ENCODE measurements at regions not wholly inside any gene's neighbourhood (a gene's known extent, or its start where the extent isn't known, plus 50 kb on each side); places are given as distances from the start of the nearest gene placed in this dataset.

DNA sequence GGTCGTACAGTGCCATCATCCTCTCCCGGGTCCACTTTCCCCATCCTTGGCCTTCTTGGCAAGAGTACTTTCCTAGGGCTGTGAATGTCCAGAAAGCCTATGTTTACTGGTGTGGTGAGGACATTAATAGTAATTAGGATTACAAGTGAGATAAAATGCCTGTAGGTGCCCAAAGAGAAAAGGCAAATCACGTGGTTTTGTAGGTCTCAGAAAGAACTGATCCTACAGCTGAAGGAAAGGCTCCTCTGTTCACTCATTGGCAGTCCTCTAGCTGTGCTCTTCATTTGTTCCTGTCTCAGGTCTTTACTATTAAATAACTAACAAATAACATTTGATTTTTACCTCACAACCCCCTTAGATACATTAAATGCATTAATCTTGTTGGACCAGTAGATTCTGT, 220.1 kb upstream of the CBLB start:
- TF ChIP-seq, protein P1, sequence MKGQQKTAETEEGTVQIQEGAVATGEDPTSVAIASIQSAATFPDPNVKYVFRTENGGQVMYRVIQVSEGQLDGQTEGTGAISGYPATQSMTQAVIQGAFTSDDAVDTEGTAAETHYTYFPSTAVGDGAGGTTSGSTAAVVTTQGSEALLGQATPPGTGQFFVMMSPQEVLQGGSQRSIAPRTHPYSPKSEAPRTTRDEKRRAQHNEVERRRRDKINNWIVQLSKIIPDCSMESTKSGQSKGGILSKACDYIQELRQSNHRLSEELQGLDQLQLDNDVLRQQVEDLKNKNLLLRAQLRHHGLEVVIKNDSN (IDR thresholded peaks at IDR 0.05; ENCODE audit: borderline replicate concordance, low read depth): no peak
- no peak for TF ChIP-seq POLR2AphosphoS5 (IDR thresholded peaks at IDR 0.05; ENCODE audit: low read depth, low read length)
- TF ChIP-seq MEF2A (IDR thresholded peaks at IDR 0.05; ENCODE audit: borderline replicate concordance, low read depth): no peak
- TF ChIP-seq, protein P2, sequence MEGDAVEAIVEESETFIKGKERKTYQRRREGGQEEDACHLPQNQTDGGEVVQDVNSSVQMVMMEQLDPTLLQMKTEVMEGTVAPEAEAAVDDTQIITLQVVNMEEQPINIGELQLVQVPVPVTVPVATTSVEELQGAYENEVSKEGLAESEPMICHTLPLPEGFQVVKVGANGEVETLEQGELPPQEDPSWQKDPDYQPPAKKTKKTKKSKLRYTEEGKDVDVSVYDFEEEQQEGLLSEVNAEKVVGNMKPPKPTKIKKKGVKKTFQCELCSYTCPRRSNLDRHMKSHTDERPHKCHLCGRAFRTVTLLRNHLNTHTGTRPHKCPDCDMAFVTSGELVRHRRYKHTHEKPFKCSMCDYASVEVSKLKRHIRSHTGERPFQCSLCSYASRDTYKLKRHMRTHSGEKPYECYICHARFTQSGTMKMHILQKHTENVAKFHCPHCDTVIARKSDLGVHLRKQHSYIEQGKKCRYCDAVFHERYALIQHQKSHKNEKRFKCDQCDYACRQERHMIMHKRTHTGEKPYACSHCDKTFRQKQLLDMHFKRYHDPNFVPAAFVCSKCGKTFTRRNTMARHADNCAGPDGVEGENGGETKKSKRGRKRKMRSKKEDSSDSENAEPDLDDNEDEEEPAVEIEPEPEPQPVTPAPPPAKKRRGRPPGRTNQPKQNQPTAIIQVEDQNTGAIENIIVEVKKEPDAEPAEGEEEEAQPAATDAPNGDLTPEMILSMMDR (IDR thresholded peaks at IDR 0.05): no peak
- TF ChIP-seq GATA2 (CRISPR knock-in tag; IDR thresholded peaks at IDR 0.05): no peak
- no peak for TF ChIP-seq JUND (IDR thresholded peaks at IDR 0.05)
- TF ChIP-seq, protein P3, sequence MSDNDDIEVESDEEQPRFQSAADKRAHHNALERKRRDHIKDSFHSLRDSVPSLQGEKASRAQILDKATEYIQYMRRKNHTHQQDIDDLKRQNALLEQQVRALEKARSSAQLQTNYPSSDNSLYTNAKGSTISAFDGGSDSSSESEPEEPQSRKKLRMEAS (IDR thresholded peaks at IDR 0.05; ENCODE audit: low read depth): no peak
- TF ChIP-seq, protein P4, sequence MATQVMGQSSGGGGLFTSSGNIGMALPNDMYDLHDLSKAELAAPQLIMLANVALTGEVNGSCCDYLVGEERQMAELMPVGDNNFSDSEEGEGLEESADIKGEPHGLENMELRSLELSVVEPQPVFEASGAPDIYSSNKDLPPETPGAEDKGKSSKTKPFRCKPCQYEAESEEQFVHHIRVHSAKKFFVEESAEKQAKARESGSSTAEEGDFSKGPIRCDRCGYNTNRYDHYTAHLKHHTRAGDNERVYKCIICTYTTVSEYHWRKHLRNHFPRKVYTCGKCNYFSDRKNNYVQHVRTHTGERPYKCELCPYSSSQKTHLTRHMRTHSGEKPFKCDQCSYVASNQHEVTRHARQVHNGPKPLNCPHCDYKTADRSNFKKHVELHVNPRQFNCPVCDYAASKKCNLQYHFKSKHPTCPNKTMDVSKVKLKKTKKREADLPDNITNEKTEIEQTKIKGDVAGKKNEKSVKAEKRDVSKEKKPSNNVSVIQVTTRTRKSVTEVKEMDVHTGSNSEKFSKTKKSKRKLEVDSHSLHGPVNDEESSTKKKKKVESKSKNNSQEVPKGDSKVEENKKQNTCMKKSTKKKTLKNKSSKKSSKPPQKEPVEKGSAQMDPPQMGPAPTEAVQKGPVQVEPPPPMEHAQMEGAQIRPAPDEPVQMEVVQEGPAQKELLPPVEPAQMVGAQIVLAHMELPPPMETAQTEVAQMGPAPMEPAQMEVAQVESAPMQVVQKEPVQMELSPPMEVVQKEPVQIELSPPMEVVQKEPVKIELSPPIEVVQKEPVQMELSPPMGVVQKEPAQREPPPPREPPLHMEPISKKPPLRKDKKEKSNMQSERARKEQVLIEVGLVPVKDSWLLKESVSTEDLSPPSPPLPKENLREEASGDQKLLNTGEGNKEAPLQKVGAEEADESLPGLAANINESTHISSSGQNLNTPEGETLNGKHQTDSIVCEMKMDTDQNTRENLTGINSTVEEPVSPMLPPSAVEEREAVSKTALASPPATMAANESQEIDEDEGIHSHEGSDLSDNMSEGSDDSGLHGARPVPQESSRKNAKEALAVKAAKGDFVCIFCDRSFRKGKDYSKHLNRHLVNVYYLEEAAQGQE (IDR thresholded peaks at IDR 0.05; ENCODE audit: low read depth, low read length): no peak
- no peak for TF ChIP-seq YY1 (IDR thresholded peaks at IDR 0.05; ENCODE audit: low read depth)
- no peak for TF ChIP-seq EP300 (IDR thresholded peaks at IDR 0.05; ENCODE audit: borderline replicate concordance in 1 of 2, low read depth in 1 of 2, low read length in 1 of 2)
- TF ChIP-seq CHD2 (IDR thresholded peaks at IDR 0.05; ENCODE audit: low read length, partially characterized antibody): no peak
- TF ChIP-seq RAD21 (IDR thresholded peaks at IDR 0.05; ENCODE audit: low read length): no peak
- TF ChIP-seq FOSL2 (IDR thresholded peaks at IDR 0.05; ENCODE audit: borderline replicate concordance, low read depth): no peak
- no peak for TF ChIP-seq TAF1 (IDR thresholded peaks at IDR 0.05; ENCODE audit: borderline replicate concordance, low read depth, low read length)

Measured in SK-N-SH (cell line).